NCI-H1417 treated with DMSO at 0.1 percent for 48 hours (cell line): ENCODE measurements at regions not wholly inside any gene's neighbourhood (a gene's known extent, or its start where the extent isn't known, plus 50 kb on each side); places are given as distances from the start of the nearest gene placed in this dataset.

ENCODE experiments used
- DNase-seq: peaks from one replicate; lab custom pipeline; 2025; lab: John Stamatoyannopoulos, UW

DNA sequence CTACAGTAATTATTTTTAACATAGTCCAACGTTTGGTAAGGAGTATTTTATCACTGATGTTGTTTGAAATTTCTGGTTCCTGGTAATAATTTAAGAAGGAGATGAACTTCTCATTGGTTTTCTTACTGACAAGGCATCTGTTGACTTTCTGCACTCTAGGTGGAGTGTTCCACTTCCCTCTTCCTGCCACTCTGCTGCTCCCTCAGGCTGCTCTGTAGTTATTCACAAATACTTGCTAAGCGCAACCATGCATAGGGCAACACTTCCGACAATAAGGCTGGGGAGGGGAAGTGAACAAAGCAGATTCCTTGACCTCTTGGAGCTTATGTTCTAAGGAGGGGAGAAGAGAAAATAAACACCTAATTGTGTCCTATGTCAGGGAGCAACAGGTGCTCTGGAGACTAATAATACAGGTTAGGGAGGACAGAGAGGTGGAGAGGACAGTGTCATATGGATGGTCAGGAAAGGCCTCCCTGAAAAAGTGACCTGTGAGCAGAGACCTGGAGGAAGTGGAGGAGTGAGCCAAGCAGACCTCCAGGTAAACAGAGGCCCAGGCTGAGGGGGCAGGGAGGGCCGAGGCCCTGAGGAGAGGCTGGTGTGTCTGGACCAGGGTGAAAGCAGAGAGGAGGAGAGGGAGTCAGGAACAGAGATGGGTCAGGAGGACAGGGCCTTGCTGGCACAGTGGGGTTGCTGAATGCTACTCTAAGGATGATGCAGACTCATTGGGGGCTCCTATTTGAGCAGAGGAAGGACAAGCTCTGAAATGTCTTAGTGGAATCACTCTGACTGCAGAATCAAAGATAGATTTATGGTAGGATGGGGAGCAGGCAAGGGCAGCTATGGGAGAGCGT, 134.8 kb upstream of the SLC24A3 start:
- no peak for DNase-seq

DNA sequence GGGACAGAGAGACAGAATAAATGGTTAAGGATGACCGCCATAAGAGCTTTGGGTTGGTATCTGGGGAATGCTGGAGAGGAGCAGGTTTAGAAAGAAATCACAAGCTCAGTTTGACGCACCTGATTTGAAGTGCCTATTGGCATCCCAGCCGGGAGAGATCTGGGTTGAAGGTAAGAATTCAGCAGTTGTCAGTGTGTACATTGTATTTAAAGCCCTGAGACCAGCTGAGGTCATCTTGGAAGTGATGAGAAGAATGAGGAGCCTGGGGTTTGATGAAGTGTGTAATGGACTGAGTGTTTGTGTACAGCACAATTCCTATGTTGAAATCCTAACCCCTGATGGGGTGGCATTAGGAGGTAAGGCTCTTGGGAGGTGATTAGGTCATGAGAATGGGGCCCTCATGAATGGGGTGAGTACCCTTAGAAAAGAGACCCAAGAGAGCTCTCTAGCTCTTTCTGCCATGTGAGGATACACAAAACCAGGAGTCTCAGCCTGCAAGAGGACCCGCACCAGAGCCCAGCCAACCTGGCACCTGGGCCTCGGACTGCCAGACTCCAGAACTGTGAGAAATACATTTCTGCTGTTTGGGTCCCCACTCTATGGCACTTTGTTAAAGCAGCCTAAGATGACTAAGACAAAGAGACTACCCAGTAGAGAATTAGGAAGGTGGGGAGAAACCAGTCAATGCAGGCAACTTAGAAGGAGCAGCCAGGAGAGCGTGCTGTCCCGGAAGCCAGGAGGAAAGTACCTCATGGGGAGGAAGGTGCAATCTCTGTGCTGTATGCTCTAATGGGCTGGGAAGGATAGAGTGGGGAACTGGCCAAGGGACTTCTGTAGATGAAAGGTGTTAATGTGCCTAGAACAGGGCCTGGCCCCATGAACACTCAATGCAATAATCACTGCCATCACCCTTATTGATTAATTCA, 133.7 kb upstream of the SLC24A3 start:
- no peak for DNase-seq

DNA sequence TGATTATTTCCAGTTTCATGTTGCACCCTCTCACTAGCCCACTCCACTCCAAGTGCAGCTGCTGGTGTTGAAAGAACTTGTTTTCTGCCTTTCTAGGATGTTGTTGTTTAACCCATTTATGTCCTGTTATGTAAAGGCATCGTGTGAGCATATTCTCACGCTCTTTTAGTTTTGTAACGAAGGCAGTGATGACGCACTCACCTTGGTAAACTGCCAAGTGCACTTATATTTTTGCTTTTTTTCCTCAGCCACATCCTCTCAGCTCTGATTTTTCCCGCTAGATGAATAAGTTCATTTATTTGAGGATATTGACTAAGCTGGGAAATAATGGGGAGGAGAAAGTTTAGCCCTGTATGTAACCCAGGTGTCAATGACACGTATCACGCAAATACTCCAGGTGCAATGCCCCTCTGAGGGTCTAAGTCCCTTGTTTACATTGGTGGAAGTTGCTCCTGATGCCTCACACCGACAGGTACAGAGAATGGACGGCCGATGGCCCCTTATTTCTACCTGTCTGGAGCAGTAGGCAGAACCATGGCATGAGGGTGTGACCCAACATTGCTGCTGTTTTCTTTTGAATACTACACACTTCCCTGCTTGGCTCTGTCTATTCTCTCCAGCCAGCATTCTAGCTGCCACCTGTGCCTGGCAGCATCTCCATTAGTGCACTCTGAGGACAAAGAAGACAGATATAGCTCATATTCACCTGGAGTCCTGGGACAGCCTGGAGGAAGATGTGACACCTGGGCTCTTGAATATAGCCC, 132.7 kb upstream of the SLC24A3 start:
- no peak for DNase-seq

GRCh38 chr20:19081937-19082336, 130.5 kb upstream of the SLC24A3 start:
- no peak for DNase-seq

GRCh38 chr20:19083136-19083621, 129.3 kb upstream of the SLC24A3 start:
- no peak for DNase-seq

- DNase-seq: no peak
Measured at GRCh38 chr20:19090332-19090731, 122.1 kb upstream of the SLC24A3 start.

DNA sequence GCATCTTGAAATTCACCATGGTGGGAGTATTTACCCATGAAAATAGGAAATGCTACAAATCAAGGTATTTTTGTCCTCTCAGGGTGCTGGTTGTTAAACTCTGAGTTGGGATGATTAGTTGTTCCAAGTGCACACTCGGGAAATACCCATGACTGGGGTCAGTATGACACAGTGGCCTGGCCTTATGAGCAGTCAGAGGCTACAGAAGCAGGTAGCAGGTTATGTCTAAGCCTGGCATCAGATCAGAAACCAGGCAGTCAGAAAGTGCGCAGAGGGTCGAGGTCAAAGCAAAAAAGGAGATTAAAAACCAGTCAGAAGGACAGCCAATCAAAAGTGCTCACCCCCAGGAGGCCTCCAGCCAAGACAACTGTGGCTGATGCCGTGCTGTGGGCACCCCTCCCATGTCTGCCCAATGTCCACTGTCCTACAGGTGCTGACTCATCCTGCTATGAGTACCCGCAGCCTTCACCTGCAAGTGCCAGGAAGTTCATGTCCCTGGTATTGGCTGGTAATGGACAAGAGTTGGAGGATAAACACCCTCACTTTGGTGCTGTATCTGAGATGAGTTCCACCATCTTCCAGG, 117.4 kb upstream of the SLC24A3 start:
- no peak for DNase-seq

DNA sequence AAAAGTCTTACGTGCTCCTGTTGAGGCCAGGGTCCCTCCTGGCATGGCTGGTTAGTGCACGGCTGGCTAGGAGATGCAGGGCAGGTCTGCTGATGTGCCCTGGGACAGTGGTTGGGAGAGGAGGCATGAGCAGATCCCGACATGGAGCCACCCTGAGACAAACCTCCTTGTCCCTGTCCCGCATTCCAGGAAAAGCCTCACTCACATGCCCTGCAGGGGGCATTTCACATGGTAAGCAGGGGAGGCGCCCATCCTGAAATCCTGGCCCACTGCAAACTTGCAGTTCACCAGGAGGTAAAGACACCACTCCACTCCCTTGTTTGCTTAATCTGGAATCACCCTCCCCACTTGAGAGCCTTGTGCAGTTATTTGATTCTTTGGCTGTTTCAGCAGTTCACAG, 116.7 kb upstream of the SLC24A3 start:
- DNase-seq: no peak

GRCh38 chr20:19096843-19097242, 115.6 kb upstream of the SLC24A3 start:
- no peak for DNase-seq

GRCh38 chr20:19098117-19098516, 114.3 kb upstream of the SLC24A3 start:
- DNase-seq: no peak

- DNase-seq: no peak
Measured at GRCh38 chr20:19098806-19099578, 113.5 kb upstream of the SLC24A3 start.

GRCh38 chr20:19099596-19100545, 112.6 kb upstream of the SLC24A3 start:
- DNase-seq: no peak

DNA sequence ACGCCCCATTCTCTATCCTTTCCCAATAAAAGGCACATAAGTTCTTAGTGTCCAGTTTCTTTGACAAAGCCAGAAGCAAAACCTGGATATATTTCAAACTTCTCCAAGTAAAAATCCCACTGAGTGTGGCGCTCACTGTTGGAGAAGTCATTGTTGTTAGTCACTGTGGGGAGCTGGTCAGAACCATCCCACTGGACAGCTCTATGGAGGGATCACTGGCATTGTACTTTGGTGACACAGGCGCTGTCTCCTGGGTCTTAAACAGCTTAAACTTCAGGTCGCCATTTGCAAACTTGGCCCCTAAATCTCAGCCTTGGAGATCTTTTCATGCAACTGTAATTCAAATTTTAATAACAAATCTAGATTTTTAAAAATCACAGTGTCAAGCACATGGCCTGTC, 111.5 kb upstream of the SLC24A3 start:
- DNase-seq: no peak

DNA sequence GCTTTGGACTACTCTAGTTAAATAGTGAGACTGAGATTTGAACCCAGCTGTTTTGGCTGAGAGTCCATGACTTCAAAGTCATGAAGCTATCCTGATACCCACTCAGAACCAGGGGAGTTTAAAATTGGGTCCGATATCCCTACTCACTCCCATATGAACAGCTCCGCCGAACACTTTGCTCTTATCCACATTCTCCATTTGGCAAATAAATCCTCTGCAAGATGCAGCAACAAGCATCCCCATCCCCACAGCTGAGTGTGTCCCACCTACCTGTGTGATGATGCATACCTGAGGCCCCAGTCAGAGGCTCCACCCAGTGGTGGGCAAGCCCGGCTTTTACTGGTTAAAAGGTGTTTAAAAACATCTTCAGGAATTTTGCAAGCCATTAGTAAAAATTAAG, 108.3 kb upstream of the SLC24A3 start:
- no peak for DNase-seq

DNA sequence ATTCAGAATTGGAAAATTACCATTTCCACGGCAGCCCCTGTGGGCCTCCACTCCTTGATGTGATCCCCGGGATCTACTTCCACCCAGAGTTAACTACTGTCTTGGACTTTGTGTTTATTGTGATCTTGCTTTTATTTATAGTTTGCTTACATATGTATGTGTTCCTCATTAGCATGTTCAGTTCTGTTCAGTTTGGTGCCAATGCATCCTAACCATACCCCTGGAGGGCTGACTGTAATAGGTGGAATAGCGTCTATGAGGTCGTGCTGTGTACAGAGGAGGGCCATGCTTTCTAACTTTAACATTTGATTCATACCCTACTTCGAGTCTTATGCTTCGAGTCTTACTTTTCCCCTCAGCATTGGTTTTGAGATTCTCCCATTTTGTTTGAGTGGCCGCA, 104.3 kb upstream of the SLC24A3 start:
- DNase-seq: no peak

- no peak for DNase-seq
Measured at GRCh38 chr20:19110285-19110684, 102.2 kb upstream of the SLC24A3 start.

DNA sequence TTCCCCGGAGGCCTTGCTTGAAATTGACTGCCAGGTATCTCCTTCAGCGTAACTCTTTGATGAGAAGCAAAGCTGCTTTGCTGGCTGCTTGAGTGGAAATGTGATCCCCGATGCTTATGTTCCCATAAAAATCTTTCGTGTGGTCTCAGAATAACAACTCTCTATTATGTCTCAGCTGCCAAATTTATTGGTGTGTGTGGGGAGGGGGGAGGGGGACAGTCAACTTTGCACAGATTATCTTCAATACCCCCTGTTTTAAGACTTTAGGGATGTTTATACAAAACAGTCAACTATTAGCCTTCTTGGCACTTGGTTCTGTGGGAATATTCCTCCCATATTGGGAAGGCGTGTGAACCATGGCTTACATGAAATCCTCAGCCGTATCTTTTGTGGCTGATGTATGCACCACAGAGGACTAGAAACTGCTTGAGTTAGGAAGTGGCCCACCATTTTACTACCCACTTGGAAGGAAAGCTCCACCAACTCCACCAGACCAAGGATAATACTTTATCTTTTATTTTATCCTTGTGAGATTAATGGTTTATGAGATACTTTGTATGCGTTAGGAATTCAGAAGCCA, 101.5 kb upstream of the SLC24A3 start:
- DNase-seq: no peak

DNA sequence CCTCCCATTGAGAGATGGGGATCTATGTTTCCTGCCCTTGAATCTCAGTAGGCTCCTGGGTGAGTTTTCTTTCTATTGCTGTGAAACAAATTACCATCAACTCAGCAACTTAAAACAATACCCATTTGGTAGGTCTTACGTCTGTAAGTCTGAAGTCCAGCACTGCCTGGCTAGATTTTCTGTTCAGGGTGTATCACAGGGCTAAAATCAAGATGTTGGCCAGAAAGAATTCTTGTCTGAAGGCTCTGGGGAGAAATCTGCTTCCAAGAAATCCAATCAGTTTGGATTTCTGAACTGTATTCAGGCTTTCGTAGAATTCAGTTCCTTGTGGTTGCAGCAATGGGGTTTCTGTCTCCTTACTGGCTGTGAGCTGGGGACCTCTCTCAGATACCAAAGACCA, 99.6 kb upstream of the SLC24A3 start:
- no peak for DNase-seq

DNA sequence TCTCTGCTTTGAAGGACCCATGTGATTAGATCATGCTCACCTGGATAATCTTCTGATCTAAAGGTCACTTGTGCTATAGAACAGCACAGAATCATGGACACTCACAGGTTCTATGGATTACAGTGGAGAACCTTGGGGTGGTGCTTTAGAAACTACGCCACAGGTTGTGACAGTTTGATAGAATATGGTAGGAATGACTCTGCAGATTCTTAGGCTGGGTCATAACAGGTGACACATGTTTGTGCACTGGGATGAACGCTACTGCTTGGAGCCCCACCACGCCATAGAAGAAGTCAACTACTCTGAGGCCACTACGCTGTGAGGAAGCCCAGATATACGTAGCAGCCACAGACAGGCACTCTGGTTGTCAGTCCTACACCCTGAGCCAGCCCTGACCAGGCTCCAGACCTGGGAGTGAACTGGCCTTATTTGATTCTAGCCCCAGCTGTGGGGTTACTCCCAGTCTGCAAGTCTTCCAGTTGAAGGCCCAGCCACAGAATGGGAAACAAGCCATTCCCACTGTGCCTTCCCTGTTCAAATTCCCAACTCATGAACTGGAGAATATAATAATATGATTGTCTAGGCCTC, 99.0 kb upstream of the SLC24A3 start:
- DNase-seq: no peak
